GM19372 (cell line): ENCODE measurements at regions not wholly inside any gene's neighbourhood (a gene's known extent, or its start where the extent isn't known, plus 50 kb on each side); places are given as distances from the start of the nearest gene placed in this dataset.
"Not testable (repeated sequence)": the region's sequence is repeated elsewhere in the genome, so short reads cannot be mapped to it uniquely, and the experiment has no call there.

Source experiments
- ATAC-seq: cut with Tn5 transposase; IDR thresholded peaks from one replicate; pipeline ENCODE4 v1.9.1; 2021; ENCODE audit warnings: mild to moderate bottlenecking, low read depth, moderate library complexity; ENCODE audit not compliant: unreplicated experiment

GRCh38 chr6:9388596-9388995 is 953.3 kb upstream of the SLC35B3 start:
- ATAC-seq: no peak

DNA sequence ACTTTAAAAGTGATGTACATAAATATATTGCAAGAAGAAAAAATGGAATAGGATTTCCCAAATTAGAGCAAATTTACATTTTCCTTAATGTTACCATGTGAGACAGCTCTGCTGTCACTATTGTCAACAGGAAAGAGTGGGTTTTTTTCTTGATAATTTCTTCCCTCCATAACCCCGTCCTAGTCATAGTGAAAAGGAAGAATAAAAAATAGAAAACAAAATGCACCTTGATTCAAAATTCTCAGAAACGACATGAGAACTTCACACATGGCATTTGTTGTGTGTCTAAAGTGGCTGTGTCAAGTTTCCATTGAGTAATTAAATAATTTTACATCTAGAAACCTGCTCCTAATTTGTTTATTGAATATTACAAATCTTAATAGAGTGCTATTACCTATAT is 945.2 kb upstream of the SLC35B3 start:
- ATAC-seq: no peak

- ATAC-seq: no peak
Observed at GRCh38 chr6:9373308-9373707, 938.0 kb upstream of the SLC35B3 start.

DNA sequence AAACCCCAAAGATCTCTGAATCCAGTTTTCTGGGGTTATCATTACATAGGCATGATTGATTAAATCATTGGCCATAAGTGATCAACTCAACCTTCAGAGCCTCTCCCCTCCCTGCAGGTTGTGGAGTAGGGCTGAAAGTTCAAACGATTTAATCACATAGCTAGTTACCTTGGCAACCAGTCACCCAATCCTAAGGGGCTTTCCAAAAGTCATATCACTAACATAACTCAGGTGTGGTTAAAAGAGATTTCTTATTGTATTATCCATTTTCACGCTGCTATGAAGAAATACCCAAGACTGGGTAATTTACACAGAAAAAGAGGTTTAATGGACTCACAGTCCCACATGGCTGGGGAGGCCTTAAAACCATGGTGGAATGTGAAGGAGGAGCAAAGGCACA is 935.1 kb upstream of the SLC35B3 start:
- ATAC-seq: no peak

- ATAC-seq: no peak
Observed at GRCh38 chr6:9365378-9365777, 930.0 kb upstream of the SLC35B3 start.

DNA sequence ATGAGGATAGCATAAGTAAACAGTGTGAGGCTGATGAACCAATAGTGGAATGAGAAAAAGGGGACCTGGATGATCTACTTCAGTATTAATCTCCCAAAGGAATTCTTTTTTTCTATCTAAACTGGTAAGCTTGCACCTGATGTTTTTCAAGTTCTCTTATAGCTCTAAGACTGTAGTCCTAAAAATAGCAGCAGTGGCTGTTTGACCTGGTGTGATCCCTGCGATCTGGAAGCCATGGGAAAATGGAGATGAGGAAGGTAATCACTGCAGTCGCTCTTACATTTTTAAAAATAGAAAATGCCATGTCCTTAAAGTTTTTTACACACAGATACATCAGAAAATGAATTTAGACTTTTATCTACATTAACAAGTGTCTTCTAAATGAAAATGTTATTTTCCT is 926.4 kb upstream of the SLC35B3 start:
- no peak for ATAC-seq

DNA sequence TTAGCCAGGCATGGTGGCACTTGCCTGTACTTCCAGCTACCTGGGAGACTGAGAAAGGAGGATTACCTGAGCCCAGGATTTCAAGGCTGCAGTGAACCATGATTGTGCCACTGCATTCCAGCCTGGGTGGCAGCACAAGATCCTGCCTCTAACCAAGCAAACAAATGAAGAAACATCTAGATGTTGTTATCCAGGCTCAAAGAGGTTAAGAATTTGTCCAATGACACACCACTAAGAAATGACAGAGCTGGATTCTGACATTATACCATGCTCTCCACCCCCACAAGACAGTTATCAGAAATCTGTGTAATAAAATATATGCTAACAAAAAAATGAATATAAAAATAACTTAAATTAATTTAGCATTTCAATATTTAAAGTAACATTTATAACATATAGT is 925.5 kb upstream of the SLC35B3 start:
- ATAC-seq: no peak

- no peak for ATAC-seq
Observed at GRCh38 chr6:9347608-9348007, 912.3 kb upstream of the SLC35B3 start.

GRCh38 chr6:9346923-9347322 is 911.6 kb upstream of the SLC35B3 start:
- ATAC-seq: no peak

DNA sequence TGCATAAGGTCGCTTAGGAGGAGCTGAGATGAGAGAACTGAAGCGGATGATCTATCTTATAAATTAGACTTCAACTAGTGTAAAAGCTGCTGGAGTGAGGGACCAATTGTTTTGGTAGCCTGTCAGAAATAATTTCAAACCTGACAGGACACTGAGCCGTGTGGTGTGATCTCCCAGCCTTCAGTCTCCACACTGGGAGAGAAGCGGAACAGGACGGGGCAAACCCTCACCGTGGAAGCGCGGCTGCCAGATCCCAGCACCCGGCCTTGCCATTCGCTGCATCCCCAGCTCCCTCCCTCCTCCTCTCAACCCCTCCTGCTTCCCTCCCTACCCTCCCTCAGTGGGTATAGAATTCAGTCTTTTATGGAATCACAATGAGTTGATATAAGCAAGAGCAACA is 900.1 kb upstream of the SLC35B3 start:
- no peak for ATAC-seq

GRCh38 chr6:9334979-9335378 is 899.6 kb upstream of the SLC35B3 start:
- ATAC-seq: no peak

- ATAC-seq: no peak
Observed at GRCh38 chr6:9332241-9332780, 897.0 kb upstream of the SLC35B3 start.

DNA sequence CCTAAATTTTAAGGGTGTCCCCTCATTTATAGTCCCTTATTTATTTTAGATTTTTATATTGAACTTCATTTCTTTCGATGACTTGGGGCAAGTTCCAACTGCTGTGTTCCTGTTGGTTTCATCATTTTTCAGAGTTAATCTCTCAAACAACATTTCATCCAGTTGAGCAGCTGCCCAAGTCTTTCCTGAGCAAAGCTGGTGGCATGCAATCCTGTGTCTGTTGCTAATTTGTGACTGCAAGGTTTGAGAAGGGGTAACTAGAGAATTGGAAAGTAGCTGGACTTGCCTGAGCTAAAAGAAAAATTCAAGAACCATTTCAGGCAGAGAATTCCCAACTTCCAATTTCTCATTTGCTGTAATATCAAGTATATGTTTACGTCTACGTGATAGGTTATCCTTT is 881.5 kb upstream of the SLC35B3 start:
- no peak for ATAC-seq

DNA sequence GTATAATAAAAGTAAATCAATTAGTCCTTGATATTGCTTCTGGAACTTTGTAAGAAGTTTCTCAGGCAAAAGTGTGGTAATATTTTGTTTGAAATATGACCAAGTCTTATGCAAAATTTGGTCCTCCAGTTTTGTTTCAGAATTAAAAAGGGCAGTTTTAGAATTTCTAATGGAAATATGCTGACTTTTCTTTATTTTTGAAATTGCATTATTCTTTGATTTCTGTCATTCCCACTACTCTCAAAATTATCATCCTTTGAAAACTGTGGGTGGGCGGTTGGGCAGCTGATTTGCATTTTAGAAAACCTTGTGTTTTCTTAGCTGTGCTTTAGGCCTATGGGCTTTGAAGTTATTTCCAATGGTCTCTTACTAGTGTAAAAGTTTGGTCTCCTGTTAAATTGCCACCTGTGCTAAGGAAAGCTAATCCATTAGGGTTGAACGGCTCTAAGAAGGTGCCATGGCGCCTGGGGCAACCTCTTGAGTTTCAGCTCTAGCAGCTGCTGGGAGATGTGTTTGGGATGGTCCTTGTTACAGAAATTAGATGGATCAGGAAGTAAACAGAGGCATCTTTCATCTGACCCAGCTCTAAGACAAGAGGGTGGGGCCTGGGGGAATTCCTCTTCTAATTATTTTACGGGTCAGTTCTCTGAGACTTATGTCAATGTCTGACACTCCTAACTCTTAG is 880.8 kb upstream of the SLC35B3 start:
- no peak for ATAC-seq

- ATAC-seq: no peak
Observed at GRCh38 chr6:9308284-9308683, 872.9 kb upstream of the SLC35B3 start.

GRCh38 chr6:9307786-9308185 is 872.4 kb upstream of the SLC35B3 start:
- ATAC-seq: no peak

- no peak for ATAC-seq
Observed at GRCh38 chr6:9307187-9307586, 871.8 kb upstream of the SLC35B3 start.

GRCh38 chr6:9295644-9296043 is 860.3 kb upstream of the SLC35B3 start:
- ATAC-seq: no peak

DNA sequence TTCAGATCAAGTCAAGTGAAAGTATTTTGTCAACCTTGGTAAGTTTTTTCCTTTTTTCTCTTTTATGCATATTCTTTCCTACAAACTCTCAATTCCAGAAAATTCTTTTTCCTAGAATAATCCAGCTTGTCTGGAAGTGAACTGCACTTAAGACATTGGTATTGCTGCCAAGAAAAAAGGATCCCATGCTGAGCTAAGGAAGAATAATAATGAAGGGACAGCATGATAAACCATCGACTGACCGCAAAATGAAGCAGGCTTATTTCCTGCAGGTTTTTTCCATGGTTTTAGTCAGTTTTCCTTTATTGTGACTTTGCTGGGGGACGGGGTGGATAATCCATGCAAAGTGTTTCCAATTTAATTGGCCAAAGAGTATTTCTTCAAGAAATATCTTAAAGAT is 857.6 kb upstream of the SLC35B3 start:
- no peak for ATAC-seq

DNA sequence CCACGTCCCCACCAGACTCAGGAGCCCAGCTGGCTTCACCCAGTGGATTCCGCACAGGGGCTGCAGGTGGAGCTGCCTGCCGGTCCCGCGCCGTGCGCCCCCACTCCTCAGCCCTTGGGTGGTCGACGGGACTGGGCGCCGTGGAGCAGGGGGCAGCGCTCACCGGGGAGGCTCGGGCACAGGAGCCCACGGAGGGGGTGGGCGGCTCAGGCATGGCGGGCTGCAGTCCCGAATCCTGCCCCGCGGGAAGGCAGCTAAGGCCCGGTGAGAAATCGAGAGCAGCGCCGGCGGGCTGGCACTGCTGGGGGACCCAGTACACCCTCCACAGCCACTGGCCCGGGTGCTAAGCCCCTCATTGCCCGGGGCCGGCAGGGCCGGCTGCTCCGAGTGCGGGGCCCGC is 855.0 kb upstream of the SLC35B3 start:
- ATAC-seq: not testable (repeated sequence)

- no peak for ATAC-seq
Observed at GRCh38 chr6:9272671-9273070, 837.3 kb upstream of the SLC35B3 start.

GRCh38 chr6:9266741-9267140 is 831.4 kb upstream of the SLC35B3 start:
- no peak for ATAC-seq

GRCh38 chr6:9257215-9257614 is 821.9 kb upstream of the SLC35B3 start:
- ATAC-seq: no peak
